Islet of Langerhans (tissue), 1 donor: ENCODE measurements at regions not wholly inside any gene's neighbourhood (a gene's known extent, or its start where the extent isn't known, plus 50 kb on each side); places are given as distances from the start of the nearest gene placed in this dataset.

Source experiments
- FAIRE-seq: peaks from one replicate; lab custom pipeline; 2011; peaks lifted over from hg19 to GRCh38; lab: Jason Lieb, UNC

DNA sequence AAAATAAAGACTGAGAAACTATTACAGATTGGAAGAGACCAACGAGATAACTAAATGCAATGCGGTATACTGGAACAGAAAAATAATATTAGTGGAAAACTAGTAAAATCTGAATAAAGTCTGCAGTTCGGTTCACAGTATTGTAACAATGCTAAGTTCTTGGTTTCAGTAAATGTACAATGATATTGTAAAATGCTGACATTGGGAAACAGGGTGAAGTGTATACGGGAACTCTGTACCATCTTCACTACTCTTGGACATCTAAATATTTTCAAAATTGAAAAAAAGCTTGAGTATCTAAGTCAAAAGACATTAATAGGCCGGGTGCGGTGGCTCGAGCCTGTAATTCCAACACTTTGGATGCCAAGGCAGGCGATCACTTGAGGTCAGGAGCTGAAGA lies 120.9 kb upstream of the KCNMB2 start:
- FAIRE-seq, result no peak

DNA sequence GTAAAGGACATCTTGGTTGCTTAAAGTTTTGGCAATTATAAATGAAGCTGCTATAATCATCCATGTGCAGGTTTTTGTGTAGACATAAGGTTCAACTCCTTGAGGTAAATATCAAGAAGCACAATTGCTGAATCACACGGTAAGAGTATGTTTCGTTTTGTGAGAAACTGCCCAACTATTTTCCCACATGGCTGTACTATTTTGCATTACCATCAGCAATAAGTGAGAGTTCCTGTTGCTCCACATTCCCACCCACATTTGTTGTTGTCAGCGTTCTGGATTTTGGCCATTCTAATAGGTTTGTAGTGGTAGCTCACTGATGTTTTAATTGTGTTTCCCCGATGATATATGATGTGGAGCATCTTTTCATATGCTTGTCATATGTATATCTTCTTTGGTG lies 118.5 kb upstream of the KCNMB2 start:
- FAIRE-seq, result no peak

- no peak for FAIRE-seq
These were observed 117.2 kb upstream of the KCNMB2 start for GRCh38 chr3:178419071-178419470.

DNA sequence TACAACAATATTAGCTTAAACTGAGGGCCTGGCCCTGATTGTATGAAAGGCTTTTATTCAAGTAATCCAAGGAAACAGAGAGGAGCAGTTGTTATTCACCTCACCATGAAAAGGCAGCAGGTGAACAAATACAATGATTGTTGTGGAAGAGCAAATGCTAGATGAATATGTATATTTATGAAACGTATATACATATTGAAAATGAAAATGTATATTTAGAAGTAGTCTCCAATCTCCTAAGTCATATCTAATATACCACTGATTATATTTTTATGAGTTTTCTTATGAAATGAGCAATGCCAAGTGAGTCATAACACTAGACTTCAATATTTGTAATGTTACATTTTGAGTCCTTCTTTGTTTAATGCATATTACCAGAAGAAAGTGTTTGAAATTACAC lies 116.2 kb upstream of the KCNMB2 start:
- no peak for FAIRE-seq

DNA sequence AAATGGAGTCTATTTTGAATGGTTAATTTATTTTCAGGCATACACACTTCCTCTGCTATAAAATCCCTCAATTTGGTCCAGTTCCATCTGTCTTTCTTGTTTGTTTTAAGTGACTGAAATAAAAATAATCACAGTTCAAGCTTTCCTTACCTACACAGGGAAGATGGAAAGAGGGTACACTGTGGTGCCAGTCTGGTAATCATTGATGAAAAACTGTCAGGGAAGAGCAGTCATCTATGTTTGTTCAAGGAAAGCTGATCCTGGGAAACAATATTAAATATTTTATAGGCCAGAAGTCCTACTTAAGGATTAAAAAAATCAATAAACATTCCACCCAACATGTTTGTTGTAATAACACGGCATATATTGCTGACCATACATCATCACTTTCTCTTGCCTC lies 115.2 kb upstream of the KCNMB2 start:
- FAIRE-seq, result peak; percentile 100

DNA sequence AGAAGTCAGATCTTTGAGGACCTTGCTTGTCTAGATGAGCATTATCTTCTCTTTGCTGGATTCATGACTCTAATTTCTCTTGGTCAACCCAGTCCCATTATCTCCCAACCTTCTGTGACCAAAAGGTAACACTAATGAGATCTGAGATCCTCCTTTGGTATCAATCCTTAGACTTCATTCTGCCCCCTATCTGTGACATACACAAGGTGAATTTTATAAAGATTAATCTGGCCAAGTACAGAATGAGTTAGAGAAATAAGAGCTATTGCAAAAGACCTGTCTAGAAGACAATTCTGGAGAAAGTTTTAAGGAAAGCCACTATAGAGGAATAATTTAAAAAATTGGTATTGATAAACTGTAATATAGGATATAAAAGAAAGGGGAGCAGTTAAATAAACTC lies 113.8 kb upstream of the KCNMB2 start:
- no peak for FAIRE-seq

- peak; percentile 68 for FAIRE-seq
These were observed 108.2 kb upstream of the KCNMB2 start for GRCh38 chr3:178428037-178428436.

GRCh38 chr3:178434206-178434805 lies 101.9 kb upstream of the KCNMB2 start:
- FAIRE-seq, result peak; percentile 94

DNA sequence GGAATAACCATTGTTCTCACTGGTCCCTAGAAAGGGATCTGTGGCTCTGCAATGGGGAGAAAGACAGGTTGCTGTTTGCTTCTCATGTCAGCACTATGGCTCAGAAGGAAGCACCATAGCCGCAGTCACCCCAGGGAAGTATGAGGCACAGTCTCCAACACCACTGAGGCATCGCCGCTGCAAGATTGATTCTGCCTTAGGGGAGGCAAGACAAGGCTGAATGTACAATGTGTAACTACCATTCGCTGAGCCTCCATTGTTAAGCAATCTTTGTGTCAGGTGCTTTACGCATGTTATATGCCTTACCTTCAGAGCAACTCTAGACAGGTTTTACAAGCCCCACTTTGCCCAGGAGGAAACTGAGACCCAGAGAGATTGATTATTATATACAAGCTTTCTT lies 100.7 kb upstream of the KCNMB2 start:
- no peak for FAIRE-seq

- FAIRE-seq, result peak; percentile 96
These were observed 99.5 kb upstream of the KCNMB2 start for GRCh38 chr3:178436773-178437172.

DNA sequence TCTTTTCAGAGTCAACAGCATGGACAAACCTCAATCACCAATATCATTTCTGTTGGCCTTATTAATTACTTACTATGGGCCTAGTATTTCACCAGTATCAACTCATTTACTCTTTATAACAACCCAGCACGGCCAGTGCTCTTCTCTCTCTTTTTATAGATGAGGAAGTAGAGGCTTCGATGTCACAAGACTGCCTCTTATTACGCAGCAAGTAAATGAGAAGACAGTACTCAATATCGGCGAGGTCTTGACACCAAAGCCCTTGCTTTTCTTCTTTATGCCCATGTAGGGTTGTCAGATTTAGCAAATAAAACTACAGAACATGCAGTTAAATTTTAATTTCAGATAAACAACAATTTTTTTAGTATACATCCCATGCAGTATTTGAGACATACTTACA lies 99.0 kb upstream of the KCNMB2 start:
- FAIRE-seq, result peak; percentile 9

DNA sequence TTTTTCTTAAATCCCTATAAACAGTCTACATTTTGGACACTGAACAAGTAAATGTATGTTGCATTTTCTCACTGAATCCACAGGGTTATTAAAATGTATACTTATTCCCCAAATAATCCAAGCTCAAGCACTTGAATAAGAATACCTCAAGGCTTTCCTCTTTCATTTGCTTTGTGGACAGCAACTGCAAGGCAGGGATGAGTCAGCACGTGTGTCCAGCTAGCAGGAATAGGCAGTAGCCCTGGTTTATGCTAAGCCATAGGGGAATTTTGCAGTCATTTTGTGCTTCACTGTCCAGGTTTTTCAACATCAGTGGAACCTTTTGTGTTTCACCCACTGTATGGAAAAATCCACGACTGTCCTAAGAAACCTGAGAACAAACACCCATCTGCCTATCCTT lies 96.7 kb upstream of the KCNMB2 start:
- FAIRE-seq, result peak; percentile 88

DNA sequence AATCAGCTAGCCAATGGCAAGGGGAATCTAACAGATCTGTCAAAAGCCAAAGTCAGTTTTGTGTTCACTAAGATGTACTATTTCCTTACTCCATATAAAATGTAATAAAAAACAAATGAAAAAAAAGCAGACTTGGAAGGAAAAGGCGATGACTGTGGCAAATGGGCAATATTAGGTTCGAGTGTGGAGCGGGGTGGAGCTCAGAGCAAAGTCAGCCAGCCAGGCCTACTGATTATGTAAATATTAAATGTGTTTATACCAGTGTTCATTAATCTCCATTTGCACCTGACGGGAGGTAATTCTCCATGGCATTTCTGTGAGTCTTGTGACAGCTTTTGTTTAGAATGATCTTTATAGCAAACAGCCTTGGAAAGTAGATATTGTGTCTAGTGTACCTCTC lies 96.2 kb upstream of the KCNMB2 start:
- FAIRE-seq, result peak; percentile 56

DNA sequence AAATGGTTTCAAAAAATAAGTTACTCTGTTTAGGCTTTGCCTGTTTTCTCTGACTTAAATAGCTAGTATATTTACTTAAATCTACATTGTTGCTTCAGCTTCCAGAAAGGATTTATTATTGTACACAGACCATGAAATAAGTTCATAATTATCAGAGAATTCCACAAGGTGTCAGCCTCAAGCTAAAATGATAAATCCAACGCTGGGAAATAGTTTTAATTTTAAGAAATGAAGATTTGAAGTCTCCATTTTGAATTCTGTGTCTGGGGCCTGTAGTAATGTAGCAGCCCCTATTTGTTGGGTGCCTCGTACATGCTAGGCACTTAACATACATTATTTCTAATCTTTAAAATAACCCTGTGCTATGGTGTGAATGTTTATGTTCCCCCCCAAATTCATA lies 92.6 kb upstream of the KCNMB2 start:
- peak; percentile 96 for FAIRE-seq

DNA sequence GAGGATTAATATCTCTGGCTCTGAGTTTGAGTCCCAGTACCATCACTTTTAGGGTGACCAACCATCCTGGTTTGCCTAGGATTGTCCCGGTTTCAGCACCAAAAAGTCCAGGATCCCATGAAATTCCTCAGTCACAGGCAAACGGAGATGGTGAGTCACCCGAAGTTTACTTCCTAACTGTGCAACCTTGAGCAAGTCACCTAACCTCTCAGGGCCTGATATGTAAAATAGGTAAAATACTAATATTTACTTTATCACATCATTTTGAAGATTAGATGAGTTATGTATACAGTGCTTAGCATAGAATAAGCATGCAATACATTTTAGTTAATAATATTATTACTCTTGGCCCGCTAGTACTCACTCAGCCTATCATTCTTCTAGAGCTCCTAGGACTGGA lies 91.1 kb upstream of the KCNMB2 start:
- no peak for FAIRE-seq

- no peak for FAIRE-seq
These were observed 90.2 kb upstream of the KCNMB2 start for GRCh38 chr3:178446059-178446458.

- no peak for FAIRE-seq
These were observed 85.8 kb upstream of the KCNMB2 start for GRCh38 chr3:178450476-178450875.

DNA sequence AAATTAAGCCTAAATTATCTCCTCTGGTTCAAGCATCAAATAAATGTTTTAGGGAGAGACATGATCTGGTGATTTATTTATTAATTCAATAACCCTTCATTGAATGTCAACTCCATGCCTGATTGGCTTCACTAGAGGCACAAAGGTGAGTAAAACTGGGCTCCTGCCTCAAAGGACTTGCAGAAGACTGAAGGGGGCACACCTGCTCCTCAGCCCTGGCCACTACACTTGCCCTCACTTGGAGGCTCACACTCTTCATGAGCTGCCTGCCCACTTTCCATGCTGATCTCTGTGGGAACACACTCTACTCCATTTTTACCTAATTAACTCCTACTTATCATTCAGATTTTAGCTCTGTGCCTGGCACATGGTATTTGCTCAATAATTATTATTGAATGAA lies 84.4 kb upstream of the KCNMB2 start:
- no peak for FAIRE-seq

GRCh38 chr3:178454726-178455125 lies 81.5 kb upstream of the KCNMB2 start:
- FAIRE-seq, result no peak

DNA sequence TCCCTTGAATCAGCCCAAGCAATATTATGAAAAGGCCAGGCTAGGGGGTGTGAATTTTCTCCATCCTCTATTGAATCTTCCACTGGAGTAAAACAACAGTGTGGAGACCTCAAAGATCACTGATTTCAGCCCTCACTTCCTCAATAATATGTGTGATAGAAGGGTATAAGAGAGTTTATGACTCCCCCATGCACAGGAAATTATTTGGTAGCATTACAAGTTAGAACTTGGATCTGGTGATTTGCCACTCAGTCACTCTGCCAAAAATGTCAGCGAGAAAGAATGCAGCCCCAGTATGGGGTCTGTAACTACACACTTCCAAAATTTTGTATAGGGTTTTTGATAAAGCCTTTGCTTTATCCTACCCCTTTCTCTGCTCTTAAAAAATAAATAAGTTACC lies 81.0 kb upstream of the KCNMB2 start:
- FAIRE-seq, result no peak

- FAIRE-seq, result peak; percentile 43
These were observed 80.3 kb upstream of the KCNMB2 start for GRCh38 chr3:178455946-178456345.

DNA sequence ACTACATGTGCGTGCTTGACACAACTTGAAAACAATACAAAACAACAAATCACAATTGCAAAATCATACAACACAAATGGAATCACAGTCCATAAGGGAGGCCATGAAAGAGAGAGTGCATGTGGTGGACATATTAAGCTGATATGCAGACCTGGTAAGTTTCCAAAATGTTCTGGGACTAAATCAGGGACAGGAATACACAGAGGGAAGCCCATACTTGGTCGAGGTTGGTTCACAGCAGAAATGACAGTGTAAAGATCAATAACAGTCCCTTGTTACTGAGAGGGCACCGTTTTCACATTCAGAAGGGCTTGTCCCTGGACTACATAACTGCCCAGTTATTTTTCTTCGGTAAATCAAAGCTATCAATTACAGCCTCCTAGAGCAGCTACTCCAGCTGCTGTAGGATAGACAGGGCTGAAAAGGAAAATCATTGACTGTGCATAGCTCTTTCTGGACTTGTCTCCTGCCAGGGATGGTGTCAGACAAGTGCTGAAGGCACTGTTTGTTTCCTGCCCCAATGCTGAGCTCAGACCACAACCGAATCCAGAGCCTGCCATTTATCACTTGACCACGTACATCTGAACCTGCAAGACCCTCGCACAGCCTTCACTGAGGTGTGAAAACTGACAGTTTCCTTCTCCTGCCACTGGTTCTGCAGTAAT lies 79.5 kb upstream of the KCNMB2 start:
- FAIRE-seq, result no peak

DNA sequence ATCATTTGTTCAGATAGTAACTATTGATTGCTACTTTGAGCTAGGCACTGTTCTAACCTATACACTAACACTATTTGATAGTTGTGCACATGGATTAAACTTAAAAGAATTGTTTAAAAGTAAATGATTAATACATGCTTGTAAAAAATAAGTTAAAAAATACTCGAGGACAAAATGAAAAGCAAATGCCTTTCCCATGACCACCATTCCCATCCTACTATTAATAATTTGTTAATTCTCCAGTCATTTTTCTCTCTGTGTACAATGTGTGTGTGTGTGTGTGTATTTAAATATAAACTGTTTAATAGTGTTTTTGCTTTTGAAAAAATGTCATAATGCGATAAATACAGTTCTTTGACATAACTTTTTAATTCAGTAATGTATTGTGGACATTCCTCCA lies 78.7 kb upstream of the KCNMB2 start:
- no peak for FAIRE-seq

DNA sequence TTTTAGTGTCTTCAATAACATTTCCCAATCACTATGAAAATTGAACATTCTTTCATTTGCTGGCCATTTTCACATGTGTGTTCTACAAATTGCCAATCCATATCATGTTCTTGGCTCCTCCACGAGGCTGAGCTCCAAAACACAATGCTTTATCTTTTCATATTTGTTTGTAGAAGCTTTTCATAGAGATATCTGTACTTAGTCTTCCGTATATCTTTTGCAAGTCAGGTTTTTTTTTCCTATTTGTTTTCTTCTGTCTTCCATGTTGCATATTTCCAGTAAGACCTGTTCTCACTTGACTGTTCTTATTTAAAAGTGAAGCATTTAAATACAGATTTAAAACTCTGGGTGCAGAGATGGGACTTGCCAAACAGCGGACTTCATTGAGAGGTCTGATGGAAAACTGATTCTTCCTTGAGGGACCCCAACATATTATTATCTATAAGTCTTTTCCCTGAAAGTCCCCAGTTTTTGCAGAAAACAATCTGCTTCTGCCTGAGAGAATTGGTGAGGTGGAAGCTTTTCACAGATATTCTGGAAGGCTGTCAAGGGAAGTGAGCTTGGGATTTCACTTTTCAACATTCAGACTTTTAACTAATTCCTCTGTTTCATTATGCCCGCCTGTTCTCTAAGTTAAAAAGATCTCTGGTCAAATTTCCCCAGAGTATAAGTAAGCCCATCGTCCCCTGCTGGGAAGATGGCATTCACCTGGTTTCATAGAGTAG lies 77.8 kb upstream of the KCNMB2 start:
- peak; percentile 65 for FAIRE-seq
